Hepatocyte (in vitro differentiated cells): ENCODE measurements at regions not wholly inside any gene's neighbourhood (a gene's known extent, or its start where the extent isn't known, plus 50 kb on each side); places are given as distances from the start of the nearest gene placed in this dataset.
"Not testable (repeated sequence)": the region's sequence is repeated elsewhere in the genome, so short reads cannot be mapped to it uniquely, and the experiment has no call there.

Source experiments
- DNase-seq: peaks from one replicate; pipeline ENCODE4 v3.0.0-alpha.2; 2016; ENCODE audit warnings: low spot score
- H2AFZ ChIP-seq: fragments of 200-600 bp; sonication (generic); 2 replicates; pipeline ENCODE4 v1.6.0; 2016; ENCODE audit warnings: antibody characterized with exemption, mild to moderate bottlenecking
- H3K27ac ChIP-seq: fragments of 200-600 bp; sonication (generic); 2 replicates; pipeline ENCODE4 v1.5.1; 2016; ENCODE audit warnings: mild to moderate bottlenecking
- H3K27me3 ChIP-seq: fragments of 200-600 bp; sonication (generic); 2 replicates; pipeline ENCODE4 v1.6.1; 2016
- H3K36me3 ChIP-seq: fragments of 200-600 bp; sonication (generic); replicated peaks from 2 replicates; pipeline ENCODE4 v1.5.1; 2016; ENCODE audit warnings: low read depth; ENCODE audit not compliant: insufficient read depth
- H3K4me1 ChIP-seq: fragments of 200-600 bp; sonication (generic); 2 replicates; pipeline ENCODE4 v1.5.1; 2016; ENCODE audit warnings: mild to moderate bottlenecking, moderate library complexity; ENCODE audit not compliant: insufficient read depth
- H3K4me2 ChIP-seq: fragments of 200-600 bp; sonication (generic); 2 replicates; pipeline ENCODE4 v1.6.0; 2016
- H3K4me3 ChIP-seq: fragments of 200-600 bp; sonication (generic); 2 replicates; pipeline ENCODE4 v1.5.1; 2016; ENCODE audit warnings: mild to moderate bottlenecking
- H3K79me2 ChIP-seq: fragments of 200-600 bp; sonication (generic); 2 replicates; pipeline ENCODE4 v1.6.0; 2017; ENCODE audit warnings: mild to moderate bottlenecking
- H3K9me2 ChIP-seq: fragments of 200-600 bp; sonication (generic); replicated peaks from 2 replicates; pipeline ENCODE4 v1.6.0; 2017; ENCODE audit warnings: mild to moderate bottlenecking; ENCODE audit not compliant: insufficient read depth
- H3K9me3 ChIP-seq: fragments of 200-600 bp; sonication (generic); 2 replicates; pipeline ENCODE4 v1.5.1; 2016; ENCODE audit warnings: low read depth, mild to moderate bottlenecking
- H4K20me1 ChIP-seq: fragments of 200-600 bp; sonication (generic); 2 replicates; pipeline ENCODE4 v1.6.0; 2016; ENCODE audit warnings: mild to moderate bottlenecking; ENCODE audit not compliant: insufficient read depth, poor library complexity, severe bottlenecking
- WGBS: methylation state at CpG from one replicate; pipeline ENCODE4 v1.1.6; 2016; ENCODE audit warnings: low lambda C conversion rate; ENCODE audit errors: missing lambda C conversion rate; 5-methylcytosine and 5-hydroxymethylcytosine counted together

DNA sequence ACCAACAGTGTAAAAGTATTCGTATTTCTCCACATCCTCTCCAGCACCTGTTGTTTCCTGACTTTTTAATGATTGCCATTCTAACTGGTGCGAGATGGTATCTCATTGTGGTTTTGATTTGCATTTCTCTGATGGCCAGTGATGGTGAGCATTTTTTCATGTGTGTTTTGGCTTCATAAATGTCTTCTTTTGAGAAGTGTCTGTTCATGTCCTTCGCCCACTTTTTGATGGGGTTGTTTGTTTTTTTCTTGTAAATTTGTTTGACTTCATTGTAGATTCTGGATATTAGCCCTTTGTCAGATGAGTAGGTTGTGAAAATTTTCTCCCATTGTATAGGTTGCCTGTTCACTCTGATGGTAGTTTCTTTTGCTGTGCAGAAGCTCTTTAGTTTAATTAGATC lies 86.9 kb downstream of the CCDC74A start:
- not testable (repeated sequence) for H4K20me1 ChIP-seq, H3K4me3 ChIP-seq, H3K4me2 ChIP-seq, H3K79me2 ChIP-seq, H3K4me1 ChIP-seq, H3K9me3 ChIP-seq, H3K9me2 ChIP-seq, H3K27me3 ChIP-seq, H3K27ac ChIP-seq, DNase-seq, H2AFZ ChIP-seq, H3K36me3 ChIP-seq
- 83% methylated on average over 3 of the region's 3 CpGs for WGBS

DNA sequence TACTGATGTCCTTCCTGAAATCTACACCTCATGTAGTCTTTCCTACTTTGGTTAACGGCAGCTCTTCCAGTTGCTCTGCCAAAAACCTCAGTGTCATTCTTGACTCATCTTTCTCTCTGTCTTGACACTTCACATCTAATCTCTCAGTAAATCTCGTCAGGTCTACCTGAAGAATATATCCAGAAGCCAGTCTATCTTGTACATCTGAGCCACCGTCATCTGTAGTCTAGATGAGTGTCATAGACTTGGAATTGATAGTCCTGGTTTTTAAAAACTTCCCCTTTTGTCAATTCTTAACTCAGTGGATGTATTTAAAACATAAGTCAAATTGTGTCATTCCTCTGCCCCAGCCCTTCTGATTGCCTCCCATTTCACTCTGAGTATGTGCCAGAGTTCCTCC lies 90.6 kb downstream of the CCDC74A start:
- 90% methylated on average over 3 of the region's 3 CpGs for WGBS
- H2AFZ ChIP-seq, DNase-seq: not testable (repeated sequence)

DNA sequence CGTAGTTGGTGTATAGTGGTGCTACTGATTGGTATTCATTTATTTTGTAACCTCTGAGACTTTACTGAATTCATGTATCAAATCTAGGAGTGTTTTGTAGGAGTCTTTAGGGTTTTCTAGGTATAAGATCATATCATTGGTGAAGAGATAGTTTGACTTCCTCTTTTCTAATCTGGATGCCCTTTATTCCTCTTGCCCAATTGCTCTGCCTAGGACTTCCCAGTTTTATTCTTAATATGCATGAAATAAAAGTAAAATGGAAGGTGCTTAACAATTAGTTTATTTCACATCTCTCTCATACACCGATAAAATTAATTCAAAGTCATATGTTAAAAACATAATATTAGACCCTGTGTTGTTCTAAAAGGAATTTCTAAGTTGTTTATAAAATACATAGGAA lies 95.2 kb downstream of the CCDC74A start:
- H3K4me1 ChIP-seq, H3K4me2 ChIP-seq, H3K36me3 ChIP-seq, H3K27ac ChIP-seq, H3K9me3 ChIP-seq, H3K9me2 ChIP-seq, H4K20me1 ChIP-seq, H3K79me2 ChIP-seq, DNase-seq, H2AFZ ChIP-seq, H3K27me3 ChIP-seq, H3K4me3 ChIP-seq: not testable (repeated sequence)
- 92% methylated on average over 2 of the region's 2 CpGs for WGBS

More for the DNA sequence above, 90.6 kb downstream of the CCDC74A start:
- not testable (repeated sequence) for H3K4me3 ChIP-seq, H4K20me1 ChIP-seq, H3K4me1 ChIP-seq, H3K36me3 ChIP-seq, H3K79me2 ChIP-seq, H3K27me3 ChIP-seq, H3K4me2 ChIP-seq, H3K9me2 ChIP-seq, H3K9me3 ChIP-seq, H3K27ac ChIP-seq

DNA sequence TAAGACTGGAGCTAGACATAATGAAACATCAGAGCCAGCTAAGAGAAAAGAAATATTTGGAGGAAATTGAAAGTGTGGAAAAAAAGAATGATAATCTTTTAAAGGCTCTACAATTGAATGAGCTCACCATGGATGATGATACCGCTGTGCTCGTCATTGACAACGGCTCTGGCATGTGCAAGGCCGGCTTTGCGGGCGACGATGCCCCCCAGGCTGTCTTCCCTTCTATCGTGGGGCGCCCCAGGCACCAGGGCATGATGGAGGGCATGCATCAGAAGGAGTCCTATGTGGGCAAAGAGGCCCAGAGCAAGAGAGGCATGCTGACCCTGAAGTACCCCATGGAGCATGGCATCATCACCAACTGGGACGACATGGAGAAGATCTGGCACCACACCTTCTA lies 98.3 kb downstream of the CCDC74A start:
- not testable (repeated sequence) for DNase-seq, H3K4me2 ChIP-seq, H3K36me3 ChIP-seq, H4K20me1 ChIP-seq, H3K4me1 ChIP-seq, H3K79me2 ChIP-seq, H3K9me3 ChIP-seq, H3K27ac ChIP-seq, H3K4me3 ChIP-seq, H3K9me2 ChIP-seq, H2AFZ ChIP-seq, H3K27me3 ChIP-seq
- WGBS: 93% methylated on average over 10 of the region's 10 CpGs

DNA sequence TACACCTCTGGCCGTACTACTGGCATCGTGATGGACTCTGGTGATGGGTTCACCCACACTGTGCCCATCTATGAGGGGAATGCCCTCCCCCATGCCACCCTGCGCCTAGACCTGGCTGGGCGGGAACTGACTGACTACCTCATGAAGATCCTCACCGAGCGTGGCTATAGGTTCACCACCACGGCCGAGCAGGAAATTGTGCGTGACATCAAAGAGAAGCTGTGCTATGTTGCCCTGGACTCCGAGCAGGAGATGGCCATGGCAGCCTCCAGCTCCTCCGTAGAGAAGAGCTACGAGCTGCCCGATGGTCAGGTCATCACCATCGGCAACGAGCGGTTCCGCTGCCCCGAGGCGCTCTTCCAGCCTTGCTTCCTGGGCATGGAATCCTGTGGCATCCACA lies 98.9 kb downstream of the CCDC74A start:
- not testable (repeated sequence) for H3K36me3 ChIP-seq, H3K27ac ChIP-seq, H2AFZ ChIP-seq, H3K4me3 ChIP-seq, H3K4me2 ChIP-seq, H3K27me3 ChIP-seq, H3K9me2 ChIP-seq, H3K9me3 ChIP-seq, H3K4me1 ChIP-seq, H4K20me1 ChIP-seq, H3K79me2 ChIP-seq, DNase-seq
- 93% methylated on average over 18 of the region's 19 CpGs for WGBS

DNA sequence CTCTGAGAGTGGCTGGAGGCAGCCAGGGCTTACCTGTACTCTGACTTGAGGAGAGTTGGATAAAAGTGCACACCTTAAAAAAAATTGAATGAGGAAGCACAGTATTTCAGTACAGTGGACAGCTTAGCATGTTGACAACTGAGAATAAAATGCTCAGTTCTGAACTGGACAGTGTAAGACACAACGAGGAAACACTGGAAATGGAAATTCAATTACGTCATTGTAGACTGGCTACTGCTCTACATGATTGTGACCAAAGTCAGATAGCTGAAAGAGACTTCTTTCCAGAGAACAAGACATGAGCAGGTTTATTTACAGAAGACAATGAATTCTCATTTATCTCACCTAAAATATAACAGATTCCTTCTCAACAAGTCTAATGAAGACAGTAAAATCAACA lies 100.1 kb downstream of the CCDC74A start:
- not testable (repeated sequence) for H3K27me3 ChIP-seq, H3K4me1 ChIP-seq, H3K9me3 ChIP-seq, H3K4me2 ChIP-seq, H3K9me2 ChIP-seq, H3K36me3 ChIP-seq, H3K27ac ChIP-seq, H4K20me1 ChIP-seq, DNase-seq, H3K4me3 ChIP-seq, H2AFZ ChIP-seq, H3K79me2 ChIP-seq
- WGBS: 60% methylated on average over 2 of the region's 2 CpGs

DNA sequence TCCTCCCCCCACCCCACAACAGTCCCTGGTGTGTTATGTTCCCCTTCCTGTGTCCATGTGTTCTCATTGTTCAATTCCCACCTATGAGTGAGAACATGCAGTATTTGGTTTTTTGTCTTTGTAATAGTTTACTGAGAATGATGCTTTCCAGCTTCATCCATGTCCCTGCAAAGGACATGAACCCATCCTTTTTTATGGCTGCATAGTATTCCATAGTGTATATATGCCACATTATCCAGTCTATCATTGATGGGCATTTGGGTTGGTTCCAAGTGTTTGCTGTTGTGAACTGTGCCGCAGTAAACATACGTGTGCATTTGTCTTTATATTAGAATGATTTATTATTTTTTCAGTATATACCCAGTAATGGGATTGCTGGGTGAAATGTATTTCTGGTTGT lies 104.0 kb downstream of the CCDC74A start:
- not testable (repeated sequence) for H3K4me3 ChIP-seq, H3K27ac ChIP-seq, DNase-seq, H2AFZ ChIP-seq, H3K9me3 ChIP-seq, H3K4me2 ChIP-seq, H3K4me1 ChIP-seq, H3K36me3 ChIP-seq, H3K9me2 ChIP-seq, H4K20me1 ChIP-seq, H3K79me2 ChIP-seq, H3K27me3 ChIP-seq
- WGBS: 95% methylated on average over 2 of the region's 2 CpGs

DNA sequence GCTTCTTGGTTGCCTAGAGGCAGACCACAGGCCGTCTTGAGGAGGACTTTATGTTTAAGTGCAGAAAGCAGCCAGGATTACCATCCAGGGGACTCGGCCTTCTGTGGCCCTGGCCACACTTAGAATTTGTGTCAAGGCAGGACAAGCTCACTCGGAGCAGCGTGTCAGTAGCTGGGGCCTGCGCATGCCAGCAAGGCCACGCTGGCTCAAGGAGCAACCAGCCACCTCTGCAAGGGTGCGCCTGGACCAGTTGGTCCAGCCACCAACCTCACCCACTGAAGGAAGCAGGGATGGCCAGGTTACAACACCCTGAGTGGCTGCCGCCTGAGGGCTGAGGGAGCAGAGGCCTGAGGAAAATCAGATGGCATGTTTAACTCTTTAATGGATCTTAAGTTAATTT lies 105.7 kb downstream of the CCDC74A start:
- not testable (repeated sequence) for H3K4me3 ChIP-seq, H3K36me3 ChIP-seq, DNase-seq, H3K27ac ChIP-seq, H3K9me2 ChIP-seq, H3K9me3 ChIP-seq, H2AFZ ChIP-seq, H3K4me2 ChIP-seq, H3K79me2 ChIP-seq, H3K27me3 ChIP-seq, H3K4me1 ChIP-seq, H4K20me1 ChIP-seq
- WGBS: 89% methylated on average over 8 of the region's 8 CpGs

DNA sequence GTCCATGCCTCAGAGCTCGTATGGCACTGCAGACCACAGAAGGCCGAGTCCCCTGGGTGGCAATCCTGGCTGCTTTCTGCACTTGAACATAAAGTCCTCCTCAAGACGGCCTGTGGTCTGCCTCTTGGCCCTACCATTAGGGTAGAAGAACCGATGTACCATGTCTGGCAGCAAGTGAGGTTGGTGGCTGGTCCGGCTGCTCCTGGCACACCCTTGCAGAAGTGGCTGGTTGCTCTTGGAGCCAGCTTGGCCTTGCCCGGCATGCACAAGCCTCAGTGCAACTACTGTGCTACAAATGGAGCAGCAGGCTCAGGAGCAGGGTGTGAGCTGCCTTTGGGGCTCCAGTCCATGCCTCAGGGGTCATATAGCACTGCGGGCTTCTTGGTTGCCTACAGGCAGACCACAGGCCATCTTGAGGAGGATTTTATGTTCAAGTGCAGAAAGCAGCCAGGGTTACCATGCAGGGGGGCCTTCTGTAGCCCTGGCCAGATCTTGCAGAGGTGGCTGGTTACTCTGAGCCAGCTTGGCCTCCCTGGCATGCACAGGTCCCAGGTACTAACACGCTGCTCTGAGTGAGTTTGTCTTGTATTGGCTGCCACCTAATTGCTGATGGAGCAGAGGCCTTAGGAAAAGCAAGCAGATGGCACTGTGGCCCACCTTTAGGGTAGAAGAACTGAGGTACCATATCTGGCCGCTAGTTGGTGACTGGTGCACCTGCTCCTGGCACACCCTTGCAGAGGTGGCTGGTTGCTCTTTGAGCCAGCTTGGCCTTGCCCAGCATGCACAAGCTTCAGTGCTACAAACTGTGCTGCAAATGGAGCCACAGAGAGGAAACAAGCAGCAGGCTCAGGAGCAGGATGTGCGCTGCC lies 106.4 kb downstream of the CCDC74A start:
- not testable (repeated sequence) for H3K9me2 ChIP-seq, H2AFZ ChIP-seq, H4K20me1 ChIP-seq, H3K27ac ChIP-seq, H3K4me3 ChIP-seq, H3K4me2 ChIP-seq, H3K79me2 ChIP-seq, H3K27me3 ChIP-seq, DNase-seq, H3K4me1 ChIP-seq, H3K9me3 ChIP-seq, H3K36me3 ChIP-seq
- WGBS: 89% methylated on average over 10 of the region's 10 CpGs
